Hematopoietic multipotent progenitor cell treated with erythropoietin and hydrocortisone succinate and interleukin-3 and kit ligand, for 15 days (in vitro differentiated cells): ENCODE measurements at regions not wholly inside any gene's neighbourhood (a gene's known extent, or its start where the extent isn't known, plus 50 kb on each side); places are given as distances from the start of the nearest gene placed in this dataset.
A peak's percentile ranks its signal among the peaks of the same experiment; 100 is the strongest.

Experiments used
- DNase-seq: peaks from one replicate; pipeline ENCODE4 v3.0.0-alpha.2; 2015; ENCODE audit warnings: low spot score

DNA sequence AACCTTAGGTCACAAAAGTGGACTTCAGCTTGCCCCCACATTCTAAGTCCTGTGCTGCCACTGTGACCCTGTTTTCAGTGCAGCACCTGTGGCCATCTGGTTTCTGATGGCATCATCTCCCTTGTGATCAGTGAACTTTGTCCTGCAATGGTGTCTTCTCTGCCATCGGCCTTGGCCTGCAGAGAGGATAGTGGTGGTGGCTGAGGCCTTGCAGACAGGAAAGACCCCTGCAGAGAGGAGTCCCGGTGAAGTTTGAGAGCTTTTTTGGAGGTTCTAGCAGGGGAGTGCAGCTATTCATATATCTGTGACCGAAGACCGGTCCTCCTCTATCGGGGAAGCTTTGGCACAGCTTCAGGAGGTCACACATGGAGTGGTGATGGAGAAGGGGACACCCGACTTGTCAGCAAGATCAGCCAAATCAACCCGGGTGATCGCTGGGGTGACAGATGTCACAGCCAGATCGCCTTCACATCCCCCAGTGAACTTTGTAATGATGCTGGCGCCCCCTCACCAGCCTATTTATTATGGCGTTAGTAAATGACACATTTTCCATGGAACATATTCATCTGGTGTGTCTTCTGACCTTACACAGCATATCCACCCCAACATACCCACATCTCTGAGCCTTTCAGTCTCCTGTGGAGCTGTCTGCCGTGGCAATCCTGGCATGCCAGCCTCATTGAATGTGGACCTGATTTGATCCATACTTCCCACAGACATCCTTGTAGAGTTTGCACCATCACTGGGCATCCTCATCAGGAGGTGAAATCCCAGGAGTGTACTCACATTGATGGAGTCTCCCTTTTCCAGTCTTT is 136.1 kb downstream of the PAPOLA start:
- no peak for DNase-seq

DNA sequence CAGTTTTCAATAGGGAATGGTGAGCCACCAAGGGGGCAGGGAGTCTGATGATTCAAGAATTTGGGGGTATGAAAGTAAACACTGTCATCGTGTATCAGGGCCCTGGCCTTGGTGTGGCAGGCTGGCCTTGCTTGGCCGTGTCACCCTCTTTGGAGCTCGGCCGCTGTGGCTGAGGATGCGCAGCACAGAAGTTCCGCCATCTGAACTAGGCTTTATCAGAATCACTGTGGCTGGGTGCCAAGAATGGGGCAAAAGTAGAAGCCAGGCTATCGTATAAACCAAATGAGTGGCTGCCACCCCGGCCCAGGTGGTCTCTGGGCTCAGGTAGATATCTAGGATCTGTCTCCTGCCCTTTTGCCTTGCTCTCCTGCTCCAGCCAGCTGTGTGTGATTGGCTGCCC is 137.4 kb downstream of the PAPOLA start:
- no peak for DNase-seq

DNA sequence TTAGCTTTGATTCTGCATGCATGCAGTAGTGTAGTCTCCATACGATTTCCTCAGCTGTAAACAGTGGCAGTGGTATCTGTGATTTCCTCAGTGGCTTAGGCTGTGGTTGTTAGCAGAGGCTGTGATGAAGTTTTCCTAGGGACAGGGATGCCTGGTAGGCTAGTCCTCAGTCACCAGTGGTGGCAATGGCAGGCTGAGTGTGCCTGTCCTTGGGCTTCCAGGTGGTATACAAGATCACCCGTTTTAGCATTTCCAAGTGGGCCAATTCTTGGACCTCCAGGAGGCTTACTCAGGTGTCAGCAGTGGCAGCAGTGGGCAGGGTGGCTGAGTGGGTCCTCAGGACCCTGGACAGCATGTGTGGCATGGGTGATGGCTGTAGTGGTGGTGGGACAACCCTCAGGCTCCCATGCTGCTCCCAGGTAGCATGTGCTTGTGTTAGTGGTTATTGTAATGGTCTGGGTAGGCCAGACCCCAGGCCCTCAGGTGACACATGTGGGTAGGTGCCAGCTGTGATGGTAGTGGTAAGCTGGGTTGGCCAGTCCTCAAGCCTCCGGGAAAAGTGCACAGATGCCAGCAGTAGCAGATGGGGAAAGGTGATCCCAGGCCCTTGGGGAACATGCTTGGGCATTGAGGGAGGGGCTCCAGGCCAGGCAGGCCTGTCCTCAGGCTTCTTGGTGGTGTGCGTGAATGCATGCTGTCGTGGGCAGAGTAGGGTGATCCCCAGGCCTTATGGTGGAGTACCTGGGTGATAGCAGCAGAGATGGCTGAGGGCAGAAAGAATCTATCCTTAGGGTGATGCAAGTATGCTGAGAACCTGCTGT is 146.5 kb downstream of the PAPOLA start:
- DNase-seq: no peak

DNA sequence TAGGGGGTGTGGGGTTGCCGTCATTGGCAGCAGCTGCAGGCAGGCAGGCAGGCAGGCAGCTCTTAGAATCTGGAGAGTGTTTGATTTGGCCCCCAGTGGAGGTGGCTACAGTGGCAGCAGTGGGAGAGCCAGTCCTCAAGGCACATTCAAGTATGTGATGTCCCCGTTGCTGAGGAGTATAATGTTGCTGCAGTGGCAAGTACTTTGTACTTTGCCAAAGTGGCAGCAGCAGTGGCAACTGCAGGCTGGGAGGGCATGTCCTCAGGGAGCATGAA is 147.1 kb downstream of the PAPOLA start:
- DNase-seq: no peak

DNA sequence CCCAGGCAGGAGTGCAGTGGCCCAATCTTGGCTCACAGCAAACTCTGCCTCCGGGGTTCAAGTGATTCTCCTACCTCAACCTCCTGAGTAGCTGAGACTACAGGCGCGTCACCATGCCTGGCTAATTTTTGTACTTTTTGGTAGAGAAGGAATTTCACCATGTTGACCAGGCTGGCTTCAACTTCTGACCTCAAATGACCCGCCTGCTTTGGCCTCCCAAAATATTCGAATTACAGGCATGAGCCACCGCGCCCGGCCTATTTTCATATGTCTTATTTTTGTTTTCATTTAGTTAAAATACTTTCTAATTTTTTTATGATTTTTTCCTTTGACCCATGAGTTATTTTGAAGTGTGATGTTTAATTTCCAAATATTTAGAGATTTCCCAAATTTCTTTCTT is 143.6 kb upstream of the VRK1 start:
- DNase-seq: no peak

DNA sequence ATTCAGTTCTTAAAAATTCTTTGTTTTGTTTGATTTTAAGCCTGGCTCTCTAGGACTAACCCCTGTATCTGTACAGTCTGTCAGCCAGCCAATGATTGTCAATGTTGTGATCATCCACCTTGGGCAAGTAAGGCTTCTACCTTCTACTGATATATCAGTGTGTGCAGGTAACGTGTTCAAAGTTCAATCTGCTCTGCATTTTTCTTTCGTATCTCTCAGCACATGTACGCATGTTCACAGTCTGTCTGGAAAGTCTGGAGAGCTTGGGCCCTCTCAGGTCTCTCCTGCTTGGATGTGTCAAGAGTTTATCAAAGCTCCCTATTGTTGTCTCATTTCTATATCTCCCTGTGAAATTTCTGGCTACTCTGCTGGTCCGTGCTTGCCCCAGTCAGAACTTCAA is 138.6 kb upstream of the VRK1 start:
- no peak for DNase-seq

DNA sequence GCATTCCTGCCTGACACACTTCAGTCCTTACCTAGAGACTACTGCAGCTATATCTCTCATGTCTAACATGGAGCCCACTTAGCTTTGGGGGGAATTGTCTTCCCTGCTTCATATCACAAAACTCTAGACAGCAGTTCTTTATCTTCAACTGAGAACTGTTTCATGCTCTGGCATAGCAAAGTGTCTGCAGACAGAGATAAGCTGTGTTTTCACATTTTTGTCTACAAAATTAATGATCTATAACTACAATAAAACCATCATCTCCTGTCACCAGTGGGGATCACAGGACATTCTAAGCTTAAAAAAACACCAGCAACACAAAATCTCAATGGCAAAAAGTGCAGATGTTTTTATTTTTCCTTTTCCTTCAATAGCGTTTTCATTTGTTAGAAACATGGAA is 137.1 kb upstream of the VRK1 start:
- peak; percentile 5 for DNase-seq

DNA sequence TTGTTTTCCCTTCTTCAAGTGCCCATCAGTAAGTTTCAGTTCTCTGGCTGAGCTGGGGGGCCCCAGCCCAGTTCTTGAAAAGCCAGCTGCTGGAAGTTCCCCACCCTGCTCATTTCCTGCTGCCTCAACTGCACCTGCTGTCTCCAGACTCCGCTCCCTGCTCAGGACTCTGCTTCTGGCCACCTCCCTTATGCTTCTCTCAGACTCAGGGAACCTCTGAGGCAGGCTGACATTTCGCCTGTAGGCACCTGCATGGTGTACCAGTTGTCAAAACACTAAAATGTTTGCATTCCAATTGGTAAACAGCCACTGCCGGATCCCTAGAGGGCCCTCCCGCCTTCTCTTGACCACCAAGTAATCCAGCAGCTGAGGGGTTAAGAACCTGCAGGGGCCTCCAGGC is 136.5 kb upstream of the VRK1 start:
- no peak for DNase-seq

DNA sequence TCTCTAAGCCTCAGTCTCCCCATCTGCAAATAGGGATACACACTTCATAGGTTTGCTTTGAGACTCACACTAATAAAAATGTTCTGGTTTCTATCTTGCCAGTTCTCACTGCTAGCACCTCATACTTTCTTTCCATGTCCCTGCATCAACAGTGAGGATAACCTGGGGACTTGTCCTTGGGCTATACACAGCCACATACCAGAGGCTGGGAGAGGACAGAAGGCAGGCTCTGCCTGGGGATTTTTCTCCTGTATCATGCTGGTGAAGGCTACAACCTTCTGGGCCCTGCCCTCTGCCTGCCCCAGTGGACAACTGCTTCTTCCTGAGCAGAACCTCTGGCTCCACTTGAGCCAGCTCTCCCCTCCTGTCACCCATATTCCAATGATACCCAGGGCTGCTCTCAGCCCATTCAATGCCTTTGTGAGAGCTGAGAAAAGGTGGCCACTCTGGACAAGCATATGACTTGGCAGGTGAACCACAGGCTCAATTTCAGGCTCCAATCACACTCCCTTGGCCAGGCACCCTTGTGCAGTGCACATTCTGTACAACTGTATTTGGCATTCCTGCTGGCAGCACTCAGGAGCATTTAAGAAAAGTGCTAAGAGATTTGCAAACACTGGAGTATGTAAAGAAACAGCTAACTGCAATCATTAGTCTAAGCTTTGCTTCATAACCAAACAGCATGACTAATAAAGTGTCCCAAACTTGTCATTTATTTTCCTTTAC is 135.8 kb upstream of the VRK1 start:
- DNase-seq: no peak

DNA sequence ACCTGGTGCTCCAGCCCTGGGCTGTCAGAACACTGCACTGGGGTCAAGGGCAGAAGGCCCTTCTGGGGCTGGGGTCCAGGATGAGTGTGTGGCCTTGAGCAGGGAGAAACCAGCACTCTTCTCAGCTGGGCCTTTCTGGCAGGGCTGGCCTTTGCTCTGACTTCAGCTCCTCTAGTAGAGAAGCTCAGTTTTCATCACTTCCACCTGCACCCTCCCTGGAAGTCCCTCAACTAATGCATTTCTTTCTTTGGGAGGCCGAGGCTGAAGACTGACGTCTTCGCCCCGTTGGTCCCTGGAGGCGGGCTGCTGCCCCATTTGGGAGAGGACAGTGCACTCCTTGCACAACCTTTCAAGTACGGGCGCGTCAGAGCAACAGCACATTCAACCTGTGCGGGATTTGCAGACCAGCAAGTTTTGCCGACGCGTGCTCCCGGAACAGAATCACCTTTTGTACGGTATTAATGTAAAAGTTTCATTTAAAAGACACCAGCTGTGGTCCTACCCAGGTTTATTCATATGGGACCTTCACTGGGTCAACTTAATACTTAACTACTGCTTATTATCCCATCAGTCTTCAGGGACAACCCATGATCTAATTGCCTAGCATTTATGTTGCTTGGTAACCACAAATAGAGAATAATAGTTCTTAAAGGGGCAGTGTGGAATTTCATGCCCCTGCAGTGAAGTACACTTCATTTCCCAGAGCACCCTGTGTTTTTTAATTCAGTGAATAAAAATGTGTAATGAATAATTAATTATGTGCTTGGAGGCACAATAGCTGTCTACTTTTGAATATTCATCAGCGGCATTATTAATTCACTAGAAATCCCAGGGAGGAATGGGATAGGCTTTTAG is 134.8 kb upstream of the VRK1 start:
- no peak for DNase-seq

DNA sequence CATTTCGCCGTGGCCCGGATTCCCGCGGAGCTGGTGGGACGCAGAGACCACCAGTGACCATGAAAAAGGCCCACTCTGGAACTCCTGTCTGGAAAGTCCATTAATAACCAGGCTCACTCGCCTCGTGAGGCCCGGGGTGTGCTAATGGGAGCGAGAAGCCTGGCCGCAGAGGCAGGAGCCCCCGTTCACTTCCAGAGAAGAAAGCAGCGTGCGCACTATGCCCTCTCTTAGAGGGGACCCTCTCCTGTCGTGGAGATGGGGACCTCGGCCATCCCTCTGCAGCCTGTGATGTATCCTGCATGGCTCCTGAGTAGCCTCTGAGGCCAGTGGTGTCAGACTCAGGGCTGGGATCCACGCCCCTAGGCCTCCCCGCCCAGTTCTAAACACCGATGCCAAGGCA is 134.1 kb upstream of the VRK1 start:
- no peak for DNase-seq

DNA sequence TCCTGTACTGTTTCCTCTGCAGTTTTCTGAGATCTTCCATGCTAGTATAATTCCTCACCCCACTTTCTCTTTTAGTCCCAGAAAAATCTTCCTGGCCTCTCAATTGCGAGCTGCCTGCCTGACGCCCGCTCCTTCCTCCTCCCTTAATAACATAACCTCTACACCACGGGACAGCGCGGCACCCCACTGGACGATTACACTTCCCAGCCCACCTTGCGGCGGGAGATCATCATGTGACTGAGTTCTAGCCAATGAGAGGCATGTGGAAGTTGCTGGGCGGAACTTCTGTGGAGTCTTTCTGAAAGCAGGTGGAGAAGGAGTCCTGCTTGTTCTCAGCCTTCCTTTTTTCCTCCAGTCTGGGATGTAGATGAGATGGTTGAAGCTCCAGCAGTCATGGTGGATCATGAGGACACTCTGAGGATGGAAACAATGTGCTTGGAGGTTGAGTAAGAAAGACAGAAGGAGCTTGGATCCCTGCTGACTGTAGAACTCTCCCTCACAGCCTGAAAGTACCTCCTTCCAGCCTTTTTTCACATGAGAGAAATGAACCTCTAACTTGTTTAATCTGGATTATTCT is 133.6 kb upstream of the VRK1 start:
- no peak for DNase-seq

DNA sequence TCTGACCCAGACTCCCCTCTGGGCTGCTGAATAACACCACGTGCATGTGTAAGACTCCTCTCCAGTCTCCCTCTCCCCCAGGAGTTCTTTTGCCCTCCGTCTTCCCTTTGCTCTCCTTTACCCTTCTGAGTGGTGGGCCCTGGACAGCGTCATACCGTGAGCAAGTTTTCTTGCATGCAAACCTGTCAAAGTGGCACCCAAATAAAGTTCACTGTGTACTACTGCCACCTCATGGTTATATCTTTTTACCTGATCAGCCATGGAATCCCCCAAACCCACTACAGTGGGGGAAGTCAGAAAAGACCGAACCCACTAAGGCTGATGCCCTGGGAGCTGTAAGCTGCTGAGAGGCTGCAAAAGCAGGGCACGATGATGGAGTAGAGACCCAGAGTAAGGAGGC is 131.1 kb upstream of the VRK1 start:
- no peak for DNase-seq

DNA sequence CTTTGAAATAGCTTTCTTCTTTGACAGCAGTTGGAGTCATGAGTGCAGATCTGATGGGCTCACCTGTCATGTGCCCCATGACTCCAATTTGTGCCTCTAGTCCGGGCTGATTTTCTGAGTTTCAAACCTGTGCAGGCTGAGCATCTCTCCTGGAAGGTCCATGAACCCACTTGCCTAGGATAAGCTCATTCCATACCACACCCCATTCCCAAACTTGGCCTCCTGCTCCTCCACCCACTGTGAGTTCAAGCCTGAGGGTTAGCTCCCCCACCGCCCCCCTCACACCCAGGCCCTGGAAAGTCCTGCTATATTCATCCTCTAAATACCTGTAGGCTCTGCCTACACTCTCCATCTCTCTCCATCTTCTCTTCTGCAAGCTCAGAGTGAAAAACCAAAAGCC is 126.8 kb upstream of the VRK1 start:
- DNase-seq: no peak

DNA sequence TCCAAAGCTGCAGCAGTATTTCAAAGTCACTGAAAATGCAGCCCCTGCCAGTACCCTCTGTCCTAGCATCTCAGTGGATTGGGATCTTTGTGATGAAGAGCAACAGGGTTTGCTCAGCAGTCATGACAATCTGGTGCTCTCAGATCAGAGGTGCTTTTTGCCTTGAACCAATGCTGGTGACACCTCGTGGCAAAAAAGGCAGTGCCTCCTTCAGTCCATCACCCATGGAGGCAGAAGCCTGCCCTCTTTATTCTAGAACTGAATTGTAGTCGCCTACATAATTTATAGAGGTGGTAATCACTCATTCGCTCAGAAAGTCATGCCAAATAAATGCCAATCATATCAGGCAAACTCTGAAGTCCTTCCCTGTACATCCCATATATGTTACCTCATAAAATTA is 126.0 kb upstream of the VRK1 start:
- DNase-seq: no peak

DNA sequence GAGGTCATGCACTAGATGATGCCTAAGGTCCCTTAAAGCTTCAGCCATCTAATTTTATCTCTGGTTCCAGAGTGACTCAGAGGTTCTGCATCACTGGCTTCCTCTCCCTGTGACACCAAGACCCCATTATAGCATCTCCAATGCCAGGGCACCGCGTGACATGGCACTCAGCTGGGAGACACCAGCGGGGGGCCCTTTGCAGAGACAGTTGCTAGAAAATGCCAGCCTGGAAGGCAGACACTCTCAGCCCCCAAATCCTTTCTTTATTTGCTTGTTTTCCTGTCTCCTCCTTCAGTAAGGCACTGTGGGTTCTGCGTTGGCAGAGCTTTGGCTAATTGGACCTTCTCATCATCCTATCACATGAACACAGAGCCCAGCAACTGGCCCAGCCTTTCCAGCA is 123.5 kb upstream of the VRK1 start:
- DNase-seq: no peak

DNA sequence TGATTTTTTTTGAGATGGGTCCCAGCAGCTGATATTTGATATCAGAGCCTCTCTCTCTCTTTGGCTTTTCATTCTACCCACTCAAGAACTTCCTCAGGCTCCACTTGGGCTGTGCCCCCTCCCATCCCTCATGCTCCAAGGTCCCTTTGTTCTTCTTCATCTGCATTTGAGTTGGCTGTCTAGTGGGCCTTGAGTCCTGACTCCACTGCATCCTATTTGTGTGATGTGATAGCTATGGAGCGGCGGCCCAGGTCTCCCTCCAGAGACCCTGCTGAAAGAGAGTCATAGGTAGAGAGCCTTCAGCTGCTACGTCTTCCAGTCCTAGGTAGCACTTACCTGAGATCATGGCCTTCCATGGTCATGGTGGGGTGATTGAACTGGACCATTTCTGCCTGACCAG is 123.1 kb upstream of the VRK1 start:
- no peak for DNase-seq

DNA sequence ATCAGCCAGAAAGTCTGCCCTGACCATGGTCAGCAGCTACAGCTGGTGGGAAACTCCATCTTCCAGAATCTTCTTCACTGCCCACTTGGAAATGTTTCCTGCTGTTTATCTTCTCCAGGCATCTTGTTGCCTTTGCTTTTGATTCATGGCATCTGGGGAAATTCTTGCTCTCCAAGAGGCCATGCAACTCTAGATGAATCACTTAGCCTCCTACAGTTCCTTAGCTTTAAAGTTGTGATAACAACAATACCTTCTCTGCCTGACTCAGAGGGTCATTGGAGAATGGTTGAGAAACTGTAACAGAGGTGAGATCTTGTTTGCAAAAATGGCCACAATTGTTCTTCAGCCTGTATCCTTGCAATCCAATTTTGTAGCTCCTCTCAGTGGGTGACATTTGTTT is 121.0 kb upstream of the VRK1 start:
- no peak for DNase-seq

DNA sequence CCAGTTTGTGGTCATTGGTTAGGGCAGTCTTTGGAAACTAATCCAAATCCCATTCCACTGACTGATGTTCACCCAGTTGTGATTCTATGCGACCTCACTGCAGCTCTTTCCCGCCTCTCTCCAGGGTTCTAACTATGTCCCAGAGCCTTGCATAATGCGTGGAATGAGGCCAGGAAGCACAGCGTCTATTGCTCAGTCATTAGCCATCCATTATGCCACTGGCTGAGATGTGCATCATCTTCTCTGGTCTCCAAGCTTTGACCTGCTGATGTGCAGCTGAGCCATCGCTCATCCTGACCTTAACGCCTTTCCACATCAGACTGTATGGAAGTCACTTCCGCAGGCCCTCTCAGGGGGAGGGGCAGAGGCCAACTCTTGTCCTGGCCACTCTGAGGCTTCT is 115.4 kb upstream of the VRK1 start:
- DNase-seq: no peak

DNA sequence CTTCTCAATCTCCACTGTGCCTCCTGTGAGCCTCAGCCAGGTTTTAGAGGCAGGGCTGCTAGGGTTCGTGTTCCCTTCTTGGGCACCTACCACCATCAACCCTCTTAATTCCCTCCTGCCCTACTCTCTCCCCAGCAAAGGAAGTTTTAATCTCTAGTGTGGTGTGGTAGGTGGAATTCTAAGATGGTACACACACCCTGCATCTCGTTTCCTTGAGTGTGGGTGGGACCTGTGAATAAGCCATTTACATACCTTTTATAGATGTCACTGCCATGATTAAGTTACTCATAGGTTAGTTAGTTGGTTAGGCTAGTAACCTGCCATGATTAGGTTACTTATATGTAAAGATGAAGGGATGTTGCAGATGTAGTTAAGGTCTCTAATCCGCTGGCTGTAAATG is 114.8 kb upstream of the VRK1 start:
- no peak for DNase-seq

DNA sequence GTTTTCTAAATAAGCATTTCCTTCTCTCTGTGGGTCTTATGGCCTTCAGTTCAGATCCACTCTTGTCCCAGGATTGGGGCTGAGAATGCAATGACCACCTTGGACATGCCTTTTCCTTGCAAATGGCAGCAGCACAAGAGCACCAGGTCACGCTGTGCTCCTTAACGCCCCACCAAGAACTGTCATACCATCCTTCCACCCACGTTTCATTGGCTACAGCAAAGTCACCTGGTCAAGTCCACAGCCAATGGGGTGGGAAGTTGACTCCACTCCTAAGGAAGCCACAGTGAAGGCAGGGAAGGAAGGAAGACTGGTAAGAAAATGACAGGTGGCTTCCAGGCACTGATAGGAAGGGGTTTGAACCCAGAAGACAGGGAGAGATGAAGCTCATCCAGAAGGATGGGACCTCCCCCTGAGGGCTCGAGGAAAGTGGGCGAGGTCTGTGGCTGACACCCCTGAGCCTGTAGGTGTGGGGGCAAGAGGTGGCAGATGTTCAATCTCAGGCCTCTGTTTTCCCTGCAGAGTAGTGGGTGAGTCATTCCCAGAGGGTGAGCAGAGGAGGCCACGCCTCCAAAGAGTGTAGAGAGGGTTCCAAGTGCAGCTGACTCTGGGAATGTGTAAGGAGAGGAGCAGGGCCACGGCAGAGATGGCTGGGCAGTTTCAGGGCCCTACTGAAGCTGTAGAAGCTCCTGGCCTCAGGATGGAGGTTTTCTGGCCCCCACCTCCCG is 113.5 kb upstream of the VRK1 start:
- no peak for DNase-seq
